PFSK-1 (cell line): ENCODE measurements at regions not wholly inside any gene's neighbourhood (a gene's known extent, or its start where the extent isn't known, plus 50 kb on each side); places are given as distances from the start of the nearest gene placed in this dataset.

Experiments used
- SIN3A ChIP-seq: IDR thresholded peaks from 2 replicates; pipeline ENCODE4 v1.6.1; 2012; ENCODE audit warnings: mild to moderate bottlenecking, low read length, moderate library complexity, borderline replicate concordance; ENCODE audit not compliant: insufficient read depth
- TAF1 ChIP-seq: IDR thresholded peaks from 2 replicates; pipeline ENCODE4 v1.6.1; 2012; ENCODE audit warnings: low read length, control low read depth, borderline replicate concordance; ENCODE audit not compliant: insufficient read depth

GRCh38 chr6:90819483-90819882, 232.6 kb upstream of the MAP3K7 start:
- TF ChIP-seq TAF1: no peak
- no peak for TF ChIP-seq SIN3A
